ENCODE measurements at regions not wholly inside any gene's neighbourhood (a gene's known extent, or its start where the extent isn't known, plus 50 kb on each side); places are given as distances from the start of the nearest gene placed in this dataset.

DNA sequence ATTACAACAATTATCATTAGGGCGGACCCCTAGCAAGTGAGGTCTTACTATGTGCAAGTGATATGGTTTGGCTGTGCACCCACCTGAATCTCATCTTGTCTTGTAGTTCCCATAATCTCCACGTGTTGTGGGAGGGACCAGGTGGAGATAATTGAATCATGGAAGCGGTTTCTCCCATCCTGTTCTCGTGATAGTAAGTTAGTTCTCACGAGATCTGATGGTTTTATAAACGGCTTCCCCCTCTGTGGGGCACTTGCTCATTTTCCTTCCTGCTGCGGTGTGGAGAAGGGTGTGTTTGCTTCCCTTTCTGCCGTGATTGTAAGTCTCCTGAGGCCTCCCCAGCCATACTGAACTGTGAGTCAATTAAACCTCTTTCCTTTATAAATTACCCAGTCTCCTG is 96.1 kb upstream of the CDK6 start:
- Histone ChIP-seq H4K20me1 (ENCODE audit: insufficient read depth, low read length) (no peaks in the 10 kb centered on the region), H3K27me3 (ENCODE audit: control insufficient read depth in 2 of 2, insufficient read depth in 2 of 2, low read length in 2 of 2) (no peaks in the 10 kb centered on the region), H3K27ac (ENCODE audit: low read depth in 1 of 2, low read length in 2 of 2) (no peak overlapping the region), H3K4me3 (replicated peaks in 1 of 3; ENCODE audit: low read depth in 2 of 3, low read length in 3 of 3) (no peak overlapping the region), H3K9me3 (replicated peaks in 1 of 2; ENCODE audit: control insufficient read depth in 1 of 2, insufficient read depth in 1 of 2, low read length in 2 of 2) (peaks cover 9% of the 10 kb centered on the region in 2 donors), H3K4me2 (replicated peaks; ENCODE audit: extremely low read depth, low read length, poor library complexity, severe bottlenecking) (no peak overlapping the region), H3K36me3 (replicated peaks in 1 of 2; ENCODE audit: control insufficient read depth in 1 of 2, insufficient read depth in 2 of 2, low read length in 2 of 2) (no peaks in the 10 kb centered on the region), H3K79me2 (ENCODE audit: insufficient read depth, low read length) (no peaks in the 10 kb centered on the region), H3K9ac (ENCODE audit: insufficient read depth, low read length, poor library complexity, severe bottlenecking) (no peak overlapping the region), H3K4me1 (ENCODE audit: control insufficient read depth in 1 of 2, insufficient read depth in 2 of 2, low read length in 2 of 2) (no peaks in the 10 kb centered on the region), H2AFZ (ENCODE audit: insufficient read depth, low read depth, low read length, poor library complexity, severe bottlenecking) (no peak overlapping the region)
- no peaks in the 10 kb centered on the region for H3K4me1 Mint-ChIP-seq
- no peak overlapping the region for H3K4me3 Mint-ChIP-seq
- H3K27ac Mint-ChIP-seq: no peak overlapping the region
- DNase-seq: no peak
- intact Hi-C loops (cut with micrococcal nuclease): no loop called here
- peaks cover 7 to 19% (median 10%) of the 10 kb centered on the region in 7 donors for H3K9me3 Mint-ChIP-seq
- no CpG with 5 or more reads among the region's 8 CpGs for whole genome bisulfite sequencing (ENCODE audit: insufficient coverage)
- TF ChIP-seq, protein P1, sequence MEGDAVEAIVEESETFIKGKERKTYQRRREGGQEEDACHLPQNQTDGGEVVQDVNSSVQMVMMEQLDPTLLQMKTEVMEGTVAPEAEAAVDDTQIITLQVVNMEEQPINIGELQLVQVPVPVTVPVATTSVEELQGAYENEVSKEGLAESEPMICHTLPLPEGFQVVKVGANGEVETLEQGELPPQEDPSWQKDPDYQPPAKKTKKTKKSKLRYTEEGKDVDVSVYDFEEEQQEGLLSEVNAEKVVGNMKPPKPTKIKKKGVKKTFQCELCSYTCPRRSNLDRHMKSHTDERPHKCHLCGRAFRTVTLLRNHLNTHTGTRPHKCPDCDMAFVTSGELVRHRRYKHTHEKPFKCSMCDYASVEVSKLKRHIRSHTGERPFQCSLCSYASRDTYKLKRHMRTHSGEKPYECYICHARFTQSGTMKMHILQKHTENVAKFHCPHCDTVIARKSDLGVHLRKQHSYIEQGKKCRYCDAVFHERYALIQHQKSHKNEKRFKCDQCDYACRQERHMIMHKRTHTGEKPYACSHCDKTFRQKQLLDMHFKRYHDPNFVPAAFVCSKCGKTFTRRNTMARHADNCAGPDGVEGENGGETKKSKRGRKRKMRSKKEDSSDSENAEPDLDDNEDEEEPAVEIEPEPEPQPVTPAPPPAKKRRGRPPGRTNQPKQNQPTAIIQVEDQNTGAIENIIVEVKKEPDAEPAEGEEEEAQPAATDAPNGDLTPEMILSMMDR (IDR thresholded peaks at IDR 0.05): no peak
- H3K36me3 Mint-ChIP-seq: no peaks in the 10 kb centered on the region
- H3K27me3 Mint-ChIP-seq (ENCODE audit: low read depth in 3 of 3): no peaks in the 10 kb centered on the region

DNA sequence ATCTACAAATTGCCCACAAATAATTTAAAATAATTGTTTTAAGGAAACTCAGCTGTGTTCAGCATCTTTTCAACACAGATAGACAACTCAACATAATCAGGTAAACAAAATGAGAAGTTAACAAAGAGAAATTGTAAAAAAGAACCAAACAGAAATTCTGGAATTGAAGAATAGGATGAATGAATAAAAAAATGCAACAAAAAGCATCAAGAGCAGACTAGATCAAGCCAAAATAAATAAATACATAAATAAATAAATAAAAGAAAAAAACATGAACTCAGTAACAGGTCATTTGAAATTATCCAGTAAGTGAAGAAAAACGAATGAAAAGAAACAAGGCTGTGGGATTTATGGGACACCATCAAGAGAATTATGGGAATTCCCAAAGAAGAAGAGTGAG is 94.0 kb upstream of the CDK6 start:
- intact Hi-C loops (cut with micrococcal nuclease): no loop called here
- H3K9ac ChIP-seq (ENCODE audit: insufficient read depth, low read length, poor library complexity, severe bottlenecking): no peak overlapping the region
- no peak for DNase-seq
- H4K20me1 ChIP-seq (ENCODE audit: insufficient read depth, low read length): no peaks in the 10 kb centered on the region
- Mint-ChIP-seq H3K27ac (no peak overlapping the region), H3K9me3 (peaks cover 7 to 24% (median 13%) of the 10 kb centered on the region in 7 donors), H3K36me3 (no peaks in the 10 kb centered on the region), H3K27me3 (ENCODE audit: low read depth in 3 of 3) (peaks cover 0 to 2% (median 0%) of the 10 kb centered on the region in 3 donors), H3K4me3 (no peak overlapping the region), H3K4me1 (no peaks in the 10 kb centered on the region)
- no peaks in the 10 kb centered on the region for H3K27me3 ChIP-seq (ENCODE audit: control insufficient read depth in 2 of 2, insufficient read depth in 2 of 2, low read length in 2 of 2)
- H3K4me1 ChIP-seq (ENCODE audit: control insufficient read depth in 1 of 2, insufficient read depth in 2 of 2, low read length in 2 of 2): no peaks in the 10 kb centered on the region
- H3K9me3 ChIP-seq (replicated peaks in 1 of 2; ENCODE audit: control insufficient read depth in 1 of 2, insufficient read depth in 1 of 2, low read length in 2 of 2): peaks cover 10 to 18% of the 10 kb centered on the region in 2 donors
- H3K27ac ChIP-seq (ENCODE audit: low read depth in 1 of 2, low read length in 2 of 2): no peak overlapping the region
- H3K79me2 ChIP-seq (ENCODE audit: insufficient read depth, low read length): no peaks in the 10 kb centered on the region
- TF ChIP-seq, protein P1 (IDR thresholded peaks at IDR 0.05): no peak
- H3K4me3 ChIP-seq (replicated peaks in 1 of 3; ENCODE audit: low read depth in 2 of 3, low read length in 3 of 3): no peak overlapping the region
- no peak overlapping the region for H3K4me2 ChIP-seq (replicated peaks; ENCODE audit: extremely low read depth, low read length, poor library complexity, severe bottlenecking)
- no peaks in the 10 kb centered on the region for H3K36me3 ChIP-seq (replicated peaks in 1 of 2; ENCODE audit: control insufficient read depth in 1 of 2, insufficient read depth in 2 of 2, low read length in 2 of 2)
- no CpG with 5 or more reads among the region's 1 CpG for WGBS (ENCODE audit: insufficient coverage)
- H2AFZ ChIP-seq (ENCODE audit: insufficient read depth, low read depth, low read length, poor library complexity, severe bottlenecking): no peak overlapping the region

All from CD14-positive monocyte (primary cell).